IMR-90 (cell line): ENCODE measurements at regions not wholly inside any gene's neighbourhood (a gene's known extent, or its start where the extent isn't known, plus 50 kb on each side); places are given as distances from the start of the nearest gene placed in this dataset.

ENCODE experiments used
- ATAC-seq: fragments of 200-7000 bp; cut with Tn5 transposase; 2 replicates; pipeline ENCODE4 v1.9.1; 2020; ENCODE audit warnings: low read depth, mild to moderate bottlenecking, moderate library complexity
- BruUV-seq: library from RNA; stranded (reverse); fragments of 400-500 nt; replicated peaks from 2 replicates; lab custom pipeline; 2021; lab: Mats Ljungman, UMichigan
- CTCF ChIA-PET: fragments of 300-600 bp; formaldehyde crosslinking; extraction: SDS; loops from one replicate; lab custom pipeline; 2021; ENCODE audit warnings: antibody characterized with exemption; lab: Yijun Ruan, JAX
- POLR2A ChIA-PET: fragments of 300-600 bp; sonication (Branson Sonifier 250); formaldehyde crosslinking; loops from one replicate; lab custom pipeline; 2022; ENCODE audit warnings: antibody characterized with exemption; ENCODE audit not compliant: unreplicated experiment; lab: Charles Lee
- DNase-seq: peaks from one replicate; pipeline ENCODE4 v3.0.0; 2013
- H2AFZ ChIP-seq: replicated peaks from 2 replicates; pipeline ENCODE3; 2013; ENCODE audit warnings: low read length, mild to moderate bottlenecking; ENCODE audit not compliant: poor library complexity
- H2AK5ac ChIP-seq: 2 replicates; pipeline ENCODE4 v1.6.1; 2013; ENCODE audit warnings: low read depth, low read length, inconsistent platforms
- H2AK9ac ChIP-seq: replicated peaks from 2 replicates; pipeline ENCODE3; 2013; ENCODE audit warnings: mild to moderate bottlenecking, low read depth, low read length, moderate library complexity; ENCODE audit not compliant: poor library complexity
- H2BK120ac ChIP-seq: 2 replicates; pipeline ENCODE4 v1.6.1; 2013; ENCODE audit warnings: low read depth, low read length, inconsistent platforms
- H2BK15ac ChIP-seq: 3 replicates; pipeline ENCODE4 v1.6.1; 2013; ENCODE audit warnings: low read depth, low read length, inconsistent platforms
- H2BK20ac ChIP-seq: 2 replicates; pipeline ENCODE4 v1.6.1; 2013; ENCODE audit warnings: low read depth, mild to moderate bottlenecking, inconsistent platforms, low read length, moderate library complexity
- H2BK5ac ChIP-seq: 2 replicates; pipeline ENCODE4 v1.6.1; 2013; ENCODE audit warnings: mild to moderate bottlenecking, low read depth, low read length, inconsistent platforms; ENCODE audit not compliant: poor library complexity, severe bottlenecking
- H3K14ac ChIP-seq: replicated peaks from 2 replicates; pipeline ENCODE4 v1.6.1; 2013; ENCODE audit warnings: low read depth, low read length, inconsistent platforms
- H3K18ac ChIP-seq: 2 replicates; pipeline ENCODE4 v1.6.1; 2013; ENCODE audit warnings: low read depth, low read length, control low read depth
- H3K23ac ChIP-seq: 2 replicates; pipeline ENCODE4 v1.6.1; 2013; ENCODE audit warnings: low read depth, low read length, inconsistent platforms
- H3K27ac ChIP-seq: 2 replicates; pipeline ENCODE4 v1.5.1; 2013; ENCODE audit warnings: mild to moderate bottlenecking, control low read depth, low read length; ENCODE audit not compliant: insufficient read depth
- H3K27me3 ChIP-seq: 2 replicates; pipeline ENCODE4 v1.6.1; 2013; ENCODE audit warnings: low read length; ENCODE audit not compliant: control insufficient read depth, insufficient read depth
- H3K36me3 ChIP-seq: 2 replicates; pipeline ENCODE4 v1.6.1; 2013; ENCODE audit warnings: low read length, mixed read lengths; ENCODE audit not compliant: control insufficient read depth, insufficient read depth
- H3K4ac ChIP-seq: 2 replicates; pipeline ENCODE4 v1.6.1; 2013; ENCODE audit warnings: low read depth, low read length, inconsistent platforms
- H3K4me1 ChIP-seq: 2 replicates; pipeline ENCODE4 v1.6.1; 2013; ENCODE audit warnings: low read length, mixed read lengths; ENCODE audit not compliant: control insufficient read depth, insufficient read depth
- H3K4me2 ChIP-seq: 2 replicates; pipeline ENCODE4 v1.6.1; 2013; ENCODE audit warnings: low read depth, mild to moderate bottlenecking, control low read depth, low read length, moderate library complexity
- H3K4me3 ChIP-seq: 2 replicates; pipeline ENCODE4 v1.5.1; 2013; ENCODE audit warnings: low read depth, mild to moderate bottlenecking, control low read depth, low read length, moderate library complexity; ENCODE audit not compliant: insufficient read depth
- H3K56ac ChIP-seq: 2 replicates; pipeline ENCODE4 v1.6.1; 2013; ENCODE audit warnings: low read length, inconsistent platforms; ENCODE audit not compliant: insufficient read depth; ENCODE audit errors: extremely low read depth
- H3K79me1 ChIP-seq, 2 experiments: 2 replicates each; pipeline ENCODE4 v1.6.1; 2013; ENCODE audit warnings: low read length in 2 of 2, inconsistent platforms in 1 of 2, low read depth in 1 of 2
- H3K9ac ChIP-seq: 2 replicates; pipeline ENCODE4 v1.6.1; 2013; ENCODE audit warnings: low read depth, low read length, control low read depth
- H3K9me1 ChIP-seq: 2 replicates; pipeline ENCODE4 v1.6.1; 2013; ENCODE audit warnings: low read length, inconsistent platforms; ENCODE audit not compliant: insufficient read depth
- H3K9me3 ChIP-seq: 2 replicates; pipeline ENCODE4 v1.6.1; 2013; ENCODE audit warnings: low read length; ENCODE audit not compliant: control insufficient read depth, insufficient read depth
- H4K20me1 ChIP-seq: 2 replicates; pipeline ENCODE4 v1.6.1; 2013; ENCODE audit warnings: low read length, inconsistent platforms; ENCODE audit not compliant: insufficient read depth
- H4K5ac ChIP-seq: 2 replicates; pipeline ENCODE4 v1.6.1; 2013; ENCODE audit warnings: mild to moderate bottlenecking, low read depth, low read length, control low read depth
- H4K8ac ChIP-seq, 2 experiments: 2 replicates each; pipeline ENCODE4 v1.6.1; 2013; ENCODE audit warnings: low read depth in 2 of 2, low read length in 2 of 2, control low read depth in 1 of 2, inconsistent platforms in 1 of 2
- H4K91ac ChIP-seq: 2 replicates; pipeline ENCODE4 v1.6.1; 2013; ENCODE audit warnings: low read depth, low read length, inconsistent platforms; ENCODE audit not compliant: insufficient read depth
- BHLHE40 ChIP-seq: fragments of 150-350 bp; IDR thresholded peaks from 2 replicates; pipeline ENCODE4 v1.6.1; 2016; ENCODE audit warnings: mild to moderate bottlenecking, low read depth, low read length
- CEBPB ChIP-seq: IDR thresholded peaks from 2 replicates; pipeline ENCODE4 v1.6.1; 2012; ENCODE audit warnings: low read depth, low read length, improper control_type of control experiment
- CHD1 ChIP-seq: IDR thresholded peaks from 2 replicates; pipeline ENCODE4 v1.6.1; 2012; ENCODE audit warnings: low read depth, low read length, improper control_type of control experiment
- FOS ChIP-seq: fragments of 150-350 bp; IDR thresholded peaks from 2 replicates; pipeline ENCODE4 v1.6.1; 2016; ENCODE audit warnings: low read depth, low read length
- MAFK ChIP-seq: IDR thresholded peaks from 2 replicates; pipeline ENCODE4 v1.6.1; 2012; ENCODE audit warnings: low read depth, low read length, improper control_type of control experiment
- MAZ ChIP-seq: IDR thresholded peaks from 2 replicates; pipeline ENCODE4 v1.6.1; 2012; ENCODE audit warnings: low read depth, mild to moderate bottlenecking, low read length, improper control_type of control experiment, moderate library complexity, borderline replicate concordance
- MXI1 ChIP-seq: IDR thresholded peaks from 2 replicates; pipeline ENCODE4 v1.6.1; 2012; ENCODE audit warnings: low read depth, mild to moderate bottlenecking, low read length, moderate library complexity, borderline replicate concordance
- NFE2L2 ChIP-seq: fragments of 150-350 bp; IDR thresholded peaks from 2 replicates; pipeline ENCODE4 v1.6.1; 2016; ENCODE audit warnings: low read depth, mild to moderate bottlenecking, low read length
- POLR2A ChIP-seq: IDR thresholded peaks from 2 replicates; pipeline ENCODE4 v1.6.1; 2012; ENCODE audit warnings: mild to moderate bottlenecking, low read depth, low read length
- RAD21 ChIP-seq: IDR thresholded peaks from 2 replicates; pipeline ENCODE4 v1.6.1; 2012; ENCODE audit warnings: low read length, improper control_type of control experiment
- RCOR1 ChIP-seq: IDR thresholded peaks from 2 replicates; pipeline ENCODE4 v1.6.1; 2012; ENCODE audit warnings: mild to moderate bottlenecking, low read length, improper control_type of control experiment; ENCODE audit not compliant: insufficient replicate concordance
- RFX5 ChIP-seq: IDR thresholded peaks from 2 replicates; pipeline ENCODE4 v1.8.0; 2012; ENCODE audit warnings: low read depth, mild to moderate bottlenecking, low read length, moderate library complexity
- SMC3 ChIP-seq: fragments of 150-350 bp; IDR thresholded peaks from 2 replicates; pipeline ENCODE4 v1.6.1; 2016; ENCODE audit warnings: low read depth, mild to moderate bottlenecking, antibody characterized with exemption, low read length, moderate library complexity
- WGBS, 2 experiments: methylation state at CpG; one replicate each; pipeline versions ENCODE4 v1.1.5 to v1.1.7; 2013; ENCODE audit warnings: missing lambda C conversion rate in 2 of 2; ENCODE audit not compliant: insufficient read length in 1 of 2; ENCODE audit errors: extremely low coverage in 2 of 2; 5-methylcytosine and 5-hydroxymethylcytosine counted together
- dilution Hi-C: fragments of 300-500 bp; cut with HindIII; formaldehyde crosslinking; loops from one replicate; pipeline ENCODE4 v1.14.3; 2018; ENCODE audit warnings: low sequenced_read_pairs; ENCODE audit not compliant: unreplicated experiment
- in situ Hi-C: fragments of 300-500 bp; cut with MboI; formaldehyde crosslinking; loops from 3 replicates; pipeline ENCODE4 v1.14.3; 2019; ENCODE audit warnings: low sequenced_read_pairs, inconsistent platforms, mixed read lengths
- intact Hi-C: fragments of 100-400 bp; cut with micrococcal nuclease; formaldehyde crosslinking; loops from 2 replicates; pipeline ENCODE4 v1.10.0; 2022
- TF ChIP-seq, protein P1 (sequence below): fragments of 150-350 bp; IDR thresholded peaks from 2 replicates; pipeline ENCODE4 v1.6.1; 2016; ENCODE audit warnings: low read depth, mild to moderate bottlenecking, low read length, moderate library complexity, borderline replicate concordance
- TF ChIP-seq, protein P2 (sequence below): fragments of 150-350 bp; IDR thresholded peaks from 2 replicates; pipeline ENCODE4 v1.6.1; 2017; ENCODE audit warnings: mild to moderate bottlenecking, antibody characterized with exemption, low read length, low read depth
- TF ChIP-seq, protein P3 (sequence below): conservative IDR thresholded peaks from 2 replicates; pipeline ENCODE4 v1.5.1; 2012; ENCODE audit warnings: mild to moderate bottlenecking, low read depth, low read length, improper control_type of control experiment

DNA sequence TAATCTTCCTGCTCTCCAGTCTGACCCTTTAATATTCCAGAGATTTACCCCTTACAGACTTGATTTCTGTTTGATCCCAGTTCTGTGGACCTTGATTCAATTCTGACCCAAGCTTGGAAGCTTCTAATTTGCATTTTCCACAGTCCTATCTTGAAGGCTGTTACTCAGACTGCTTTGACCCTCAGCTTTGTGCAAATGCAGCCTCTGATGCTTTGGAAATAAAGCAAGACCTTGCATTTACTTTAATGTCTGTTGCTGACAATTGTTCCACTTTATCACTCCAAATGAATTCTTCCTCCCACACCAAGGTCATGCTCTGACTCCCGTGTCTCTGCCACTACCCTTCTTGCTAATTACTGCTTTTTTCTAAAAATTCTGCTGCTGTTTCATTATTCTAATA lies 886.0 kb downstream of the TUSC7 start:
- WGBS, 2 experiments = no CpG with 5 or more reads among the region's 1 CpG
- Histone ChIP-seq H4K91ac (no peak overlapping the region), H3K27ac (no peak overlapping the region), H2AFZ (no peak overlapping the region), H3K9me3 (no peaks in the 10 kb centered on the region), H3K36me3 (no peaks in the 10 kb centered on the region), H3K9me1 (no peaks in the 10 kb centered on the region), H2BK20ac (no peak overlapping the region), H3K23ac (no peak overlapping the region), H3K4me1 (no peaks in the 10 kb centered on the region), H3K18ac (no peak overlapping the region), H2BK15ac (no peak overlapping the region), H2AK5ac (no peak overlapping the region), H2BK120ac (no peak overlapping the region), H2AK9ac (no peak overlapping the region), H3K4me3 (no peak overlapping the region), H3K79me1 (no peaks in the 10 kb centered on the region), H2BK5ac (no peak overlapping the region), H3K9ac (no peak overlapping the region), H3K4me2 (no peak overlapping the region), H4K8ac (no peak overlapping the region), H4K20me1 (no peaks in the 10 kb centered on the region), H3K4ac (no peak overlapping the region), H3K56ac (no peak overlapping the region), H3K27me3 (no peaks in the 10 kb centered on the region), H4K5ac (no peak overlapping the region), H3K14ac (no peak overlapping the region)
- no TSS peak for BruUV-seq
- TF ChIP-seq MAFK (no peak), RCOR1 (no peak), NFE2L2 (no peak), SMC3 (no peak), RFX5 (no peak), RAD21 (no peak), CEBPB (no peak), POLR2A (no peak), FOS (no peak), MAZ (no peak), MXI1 (no peak), BHLHE40 (no peak), CHD1 (no peak)
- TF ChIP-seq, protein P1, sequence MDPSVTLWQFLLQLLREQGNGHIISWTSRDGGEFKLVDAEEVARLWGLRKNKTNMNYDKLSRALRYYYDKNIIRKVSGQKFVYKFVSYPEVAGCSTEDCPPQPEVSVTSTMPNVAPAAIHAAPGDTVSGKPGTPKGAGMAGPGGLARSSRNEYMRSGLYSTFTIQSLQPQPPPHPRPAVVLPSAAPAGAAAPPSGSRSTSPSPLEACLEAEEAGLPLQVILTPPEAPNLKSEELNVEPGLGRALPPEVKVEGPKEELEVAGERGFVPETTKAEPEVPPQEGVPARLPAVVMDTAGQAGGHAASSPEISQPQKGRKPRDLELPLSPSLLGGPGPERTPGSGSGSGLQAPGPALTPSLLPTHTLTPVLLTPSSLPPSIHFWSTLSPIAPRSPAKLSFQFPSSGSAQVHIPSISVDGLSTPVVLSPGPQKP = no peak
- TF ChIP-seq, protein P2, sequence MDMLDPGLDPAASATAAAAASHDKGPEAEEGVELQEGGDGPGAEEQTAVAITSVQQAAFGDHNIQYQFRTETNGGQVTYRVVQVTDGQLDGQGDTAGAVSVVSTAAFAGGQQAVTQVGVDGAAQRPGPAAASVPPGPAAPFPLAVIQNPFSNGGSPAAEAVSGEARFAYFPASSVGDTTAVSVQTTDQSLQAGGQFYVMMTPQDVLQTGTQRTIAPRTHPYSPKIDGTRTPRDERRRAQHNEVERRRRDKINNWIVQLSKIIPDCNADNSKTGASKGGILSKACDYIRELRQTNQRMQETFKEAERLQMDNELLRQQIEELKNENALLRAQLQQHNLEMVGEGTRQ = no peak
- TF ChIP-seq, protein P3, sequence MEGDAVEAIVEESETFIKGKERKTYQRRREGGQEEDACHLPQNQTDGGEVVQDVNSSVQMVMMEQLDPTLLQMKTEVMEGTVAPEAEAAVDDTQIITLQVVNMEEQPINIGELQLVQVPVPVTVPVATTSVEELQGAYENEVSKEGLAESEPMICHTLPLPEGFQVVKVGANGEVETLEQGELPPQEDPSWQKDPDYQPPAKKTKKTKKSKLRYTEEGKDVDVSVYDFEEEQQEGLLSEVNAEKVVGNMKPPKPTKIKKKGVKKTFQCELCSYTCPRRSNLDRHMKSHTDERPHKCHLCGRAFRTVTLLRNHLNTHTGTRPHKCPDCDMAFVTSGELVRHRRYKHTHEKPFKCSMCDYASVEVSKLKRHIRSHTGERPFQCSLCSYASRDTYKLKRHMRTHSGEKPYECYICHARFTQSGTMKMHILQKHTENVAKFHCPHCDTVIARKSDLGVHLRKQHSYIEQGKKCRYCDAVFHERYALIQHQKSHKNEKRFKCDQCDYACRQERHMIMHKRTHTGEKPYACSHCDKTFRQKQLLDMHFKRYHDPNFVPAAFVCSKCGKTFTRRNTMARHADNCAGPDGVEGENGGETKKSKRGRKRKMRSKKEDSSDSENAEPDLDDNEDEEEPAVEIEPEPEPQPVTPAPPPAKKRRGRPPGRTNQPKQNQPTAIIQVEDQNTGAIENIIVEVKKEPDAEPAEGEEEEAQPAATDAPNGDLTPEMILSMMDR = no peak
- in situ Hi-C loops = no loop called here
- POLR2A ChIA-PET = no interaction called here
- CTCF ChIA-PET = no interaction called here
- intact Hi-C loops = no loop called here
- DNase-seq = no peak
- ATAC-seq = no peak
- dilution Hi-C loops = no loop called here
